ENCODE measurements at regions not wholly inside any gene's neighbourhood (a gene's known extent, or its start where the extent isn't known, plus 50 kb on each side); places are given as distances from the start of the nearest gene placed in this dataset.

GRCh38 chr5:24747327-24747726 lies 102.5 kb upstream of the CDH10 start:
- peaks cover 16% of the 10 kb centered on the region for H3K9me3 ChIP-seq
- intact Hi-C loops (cut with DNase I, micrococcal nuclease) = no loop called here
- DNase-seq (no peak), ATAC-seq (no peak)
- no peak for TF ChIP-seq CTCF (IDR thresholded peaks at IDR 0.05)
- no peaks in the 10 kb centered on the region for H3K4me1 ChIP-seq (ENCODE audit: low read depth)
- H3K4me3 ChIP-seq = no peak overlapping the region
- H3K36me3 ChIP-seq (ENCODE audit: low read depth) = no peaks in the 10 kb centered on the region

- Histone ChIP-seq H3K9me3 (peaks cover 13% of the 10 kb centered on the region), H3K4me1 (ENCODE audit: low read depth) (no peaks in the 10 kb centered on the region), H3K36me3 (ENCODE audit: low read depth) (no peaks in the 10 kb centered on the region), H3K4me3 (no peak overlapping the region)
- ATAC-seq (no peak), DNase-seq (no peak)
- TF ChIP-seq CTCF (IDR thresholded peaks at IDR 0.05) = no peak
- intact Hi-C loops (cut with DNase I, micrococcal nuclease) = no loop called here
Measured at GRCh38 chr5:24742334-24742733, 97.6 kb upstream of the CDH10 start.

GRCh38 chr5:24737163-24737562 lies 92.4 kb upstream of the CDH10 start:
- no peak overlapping the region for H3K4me3 ChIP-seq
- DNase-seq = no peak
- H3K36me3 ChIP-seq (ENCODE audit: low read depth) = no peaks in the 10 kb centered on the region
- no peak for ATAC-seq
- no peaks in the 10 kb centered on the region for H3K4me1 ChIP-seq (ENCODE audit: low read depth)
- no peak for TF ChIP-seq CTCF (IDR thresholded peaks at IDR 0.05)
- intact Hi-C loops (cut with DNase I, micrococcal nuclease) = no loop called here
- H3K9me3 ChIP-seq = peaks cover 16% of the 10 kb centered on the region

- Histone ChIP-seq H3K9me3 (peaks cover 16% of the 10 kb centered on the region), H3K4me3 (no peak overlapping the region), H3K4me1 (ENCODE audit: low read depth) (no peaks in the 10 kb centered on the region), H3K36me3 (ENCODE audit: low read depth) (no peaks in the 10 kb centered on the region)
- DNase-seq (no peak), ATAC-seq (no peak)
- TF ChIP-seq CTCF (IDR thresholded peaks at IDR 0.05) = no peak
- intact Hi-C loops (cut with DNase I, micrococcal nuclease) = no loop called here
Measured at GRCh38 chr5:24735284-24735683, 90.5 kb upstream of the CDH10 start.

GRCh38 chr5:24732184-24732583 lies 87.4 kb upstream of the CDH10 start:
- intact Hi-C loops (cut with DNase I, micrococcal nuclease) = no loop called here
- DNase-seq = no peak
- H3K36me3 ChIP-seq (ENCODE audit: low read depth) = no peaks in the 10 kb centered on the region
- no peak overlapping the region for H3K4me3 ChIP-seq
- TF ChIP-seq CTCF (IDR thresholded peaks at IDR 0.05) = no peak
- no peak for ATAC-seq
- H3K9me3 ChIP-seq = peaks cover 20% of the 10 kb centered on the region
- H3K4me1 ChIP-seq (ENCODE audit: low read depth) = no peaks in the 10 kb centered on the region

- no peak for DNase-seq
- H3K4me3 ChIP-seq = no peak overlapping the region
- intact Hi-C loops (cut with DNase I, micrococcal nuclease) = no loop called here
Measured at GRCh38 chr5:24720743-24721142, 76.0 kb upstream of the CDH10 start.

More at GRCh38 chr5:24720743-24721142, 76.0 kb upstream of the CDH10 start:
- ATAC-seq = no peak
- no peaks in the 10 kb centered on the region for H3K4me1 ChIP-seq (ENCODE audit: low read depth)
- H3K9me3 ChIP-seq = peaks cover 21% of the 10 kb centered on the region
- no peak for TF ChIP-seq CTCF (IDR thresholded peaks at IDR 0.05)
- H3K36me3 ChIP-seq (ENCODE audit: low read depth) = no peaks in the 10 kb centered on the region
